NCI-H82 treated with DMSO at 0.1 percent for 48 hours (cell line): ENCODE measurements at regions not wholly inside any gene's neighbourhood (a gene's known extent, or its start where the extent isn't known, plus 50 kb on each side); places are given as distances from the start of the nearest gene placed in this dataset.

Source experiments
- DNase-seq: peaks from one replicate; lab custom pipeline; 2025; ENCODE audit not compliant: unreplicated experiment; lab: John Stamatoyannopoulos, UW

DNA sequence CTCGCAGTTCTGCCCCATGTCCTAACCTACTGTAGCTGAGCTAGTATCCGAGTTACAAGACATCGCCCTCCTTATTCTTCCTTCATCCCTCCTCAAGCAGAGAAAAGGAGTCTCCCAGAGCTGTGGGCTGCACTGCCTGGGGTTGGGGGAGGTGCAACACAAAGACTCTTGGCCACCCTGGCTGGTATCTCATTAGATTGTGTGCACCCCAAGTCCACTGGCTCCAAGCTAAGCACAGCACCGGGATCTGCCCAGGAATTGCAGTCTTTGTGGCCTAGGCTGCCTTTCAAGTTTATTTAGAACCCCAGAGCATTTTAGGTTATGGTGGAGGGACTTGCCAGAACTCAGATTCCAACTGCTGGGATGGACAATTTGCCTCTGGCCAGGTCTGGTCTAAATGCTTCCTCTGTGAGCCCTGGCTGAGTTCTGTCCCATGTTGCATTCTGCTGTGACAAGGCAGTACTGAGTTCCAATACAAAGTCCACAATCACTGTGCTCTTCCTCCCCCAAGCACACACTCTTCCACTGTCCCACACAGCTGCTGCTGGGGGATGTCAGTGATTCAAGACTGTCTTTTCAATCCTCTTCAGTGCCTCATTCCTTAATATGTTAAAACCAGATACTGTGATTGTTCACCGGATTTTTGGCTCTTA is 169.6 kb upstream of the CLEC14A start:
- no peak for DNase-seq

DNA sequence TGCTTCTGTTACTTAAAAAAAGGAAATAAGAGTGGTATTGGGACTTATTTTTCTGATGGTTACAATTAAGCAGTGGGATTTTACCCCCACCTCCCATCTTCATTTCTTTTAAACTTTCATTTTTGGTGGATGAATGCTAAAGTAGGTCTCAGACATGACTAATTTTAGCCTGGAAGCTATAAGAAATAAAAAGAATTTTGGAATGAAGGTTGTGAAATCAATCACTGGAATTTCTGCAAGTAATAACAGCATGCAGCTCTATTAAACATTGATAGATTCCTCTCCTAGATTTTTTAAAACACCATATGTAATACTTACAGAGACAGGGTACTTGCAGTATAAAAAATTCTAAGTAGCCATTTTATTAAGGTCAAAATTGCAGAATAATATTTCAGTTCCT is 164.2 kb upstream of the CLEC14A start:
- DNase-seq: no peak

DNA sequence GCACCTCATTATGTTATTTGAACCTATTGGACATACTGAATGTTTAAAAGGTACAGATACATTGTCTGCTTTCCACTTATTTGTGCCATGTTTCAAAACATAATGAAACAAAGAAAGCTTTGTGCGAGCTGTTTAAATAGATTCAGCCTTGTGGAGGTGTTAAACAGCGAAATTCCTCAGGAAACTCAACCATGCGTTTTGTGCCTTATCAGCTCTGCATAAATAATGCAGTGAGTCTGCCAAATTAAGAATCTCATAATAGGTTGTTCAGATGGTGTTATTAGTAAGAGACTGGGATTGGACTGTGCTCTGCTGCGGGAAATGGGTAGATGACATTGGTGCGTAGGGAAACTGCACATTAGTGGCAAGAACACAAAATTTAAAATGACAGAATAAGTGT is 163.7 kb upstream of the CLEC14A start:
- DNase-seq: no peak

DNA sequence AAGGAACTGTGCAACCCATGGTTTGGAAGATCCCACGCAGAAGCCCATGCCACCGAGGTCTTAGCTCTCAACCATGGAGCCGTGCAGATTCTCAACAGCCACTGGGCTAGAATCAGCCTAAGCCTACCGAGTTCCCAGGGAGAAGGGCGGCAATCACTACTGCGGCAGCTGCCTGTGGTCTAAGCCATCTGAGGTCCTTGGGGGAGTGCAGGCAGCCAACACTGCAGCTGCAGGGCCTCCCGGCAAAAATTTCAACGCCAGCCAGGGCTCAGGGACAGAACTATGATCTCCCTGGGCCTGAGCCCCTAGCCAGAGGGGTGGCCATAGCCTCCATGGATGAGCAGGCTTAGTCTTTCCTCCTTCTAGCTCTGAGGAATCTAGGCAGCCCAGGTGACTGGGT is 156.8 kb upstream of the CLEC14A start:
- no peak for DNase-seq

DNA sequence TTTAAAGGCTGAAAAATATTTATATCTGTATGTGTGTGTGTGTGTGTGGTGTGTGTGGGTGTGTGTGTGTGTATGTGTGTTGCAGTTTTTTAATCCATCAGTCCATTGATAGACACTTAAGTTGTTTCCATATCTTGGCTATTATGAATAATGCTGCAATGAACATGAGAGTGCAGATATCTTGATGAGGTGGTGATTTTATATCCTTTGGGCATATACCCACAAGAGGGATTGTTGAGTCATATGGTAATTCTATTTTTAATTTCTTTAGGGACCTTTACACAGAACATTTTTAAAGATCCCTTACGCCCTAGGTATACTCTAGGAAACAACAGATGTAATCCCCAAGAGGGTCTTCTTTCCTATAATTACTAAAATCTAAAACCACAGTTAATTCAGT is 154.5 kb upstream of the CLEC14A start:
- DNase-seq: no peak

DNA sequence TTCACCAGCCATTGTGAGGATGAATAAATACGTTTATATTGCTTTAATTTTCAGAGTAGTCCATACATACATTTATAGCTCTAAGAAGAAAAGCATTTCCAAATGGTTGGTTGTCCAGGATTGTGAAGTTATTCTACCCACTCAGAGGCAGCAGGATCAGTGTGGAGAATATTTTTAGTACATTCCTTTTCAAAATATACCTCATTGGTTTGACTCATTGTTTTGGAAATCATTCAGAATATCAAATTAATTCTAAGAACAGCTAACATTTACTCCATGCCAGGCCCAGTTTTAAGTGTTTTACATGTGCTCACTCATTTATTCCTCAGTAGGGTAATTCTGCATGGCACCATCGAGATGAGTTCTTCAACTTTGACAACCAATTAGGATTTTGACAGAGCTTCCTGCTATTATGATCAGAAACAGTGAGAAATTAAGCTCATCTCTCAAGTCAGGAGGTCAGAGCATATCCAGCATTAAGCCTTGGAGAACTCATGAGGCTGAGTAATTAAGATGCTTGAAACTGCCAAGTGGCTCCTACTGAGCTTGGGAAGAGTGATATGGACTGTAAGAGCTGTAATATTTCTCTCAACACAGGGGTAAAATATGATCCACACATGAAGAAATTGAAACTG is 153.3 kb upstream of the CLEC14A start:
- DNase-seq: no peak

DNA sequence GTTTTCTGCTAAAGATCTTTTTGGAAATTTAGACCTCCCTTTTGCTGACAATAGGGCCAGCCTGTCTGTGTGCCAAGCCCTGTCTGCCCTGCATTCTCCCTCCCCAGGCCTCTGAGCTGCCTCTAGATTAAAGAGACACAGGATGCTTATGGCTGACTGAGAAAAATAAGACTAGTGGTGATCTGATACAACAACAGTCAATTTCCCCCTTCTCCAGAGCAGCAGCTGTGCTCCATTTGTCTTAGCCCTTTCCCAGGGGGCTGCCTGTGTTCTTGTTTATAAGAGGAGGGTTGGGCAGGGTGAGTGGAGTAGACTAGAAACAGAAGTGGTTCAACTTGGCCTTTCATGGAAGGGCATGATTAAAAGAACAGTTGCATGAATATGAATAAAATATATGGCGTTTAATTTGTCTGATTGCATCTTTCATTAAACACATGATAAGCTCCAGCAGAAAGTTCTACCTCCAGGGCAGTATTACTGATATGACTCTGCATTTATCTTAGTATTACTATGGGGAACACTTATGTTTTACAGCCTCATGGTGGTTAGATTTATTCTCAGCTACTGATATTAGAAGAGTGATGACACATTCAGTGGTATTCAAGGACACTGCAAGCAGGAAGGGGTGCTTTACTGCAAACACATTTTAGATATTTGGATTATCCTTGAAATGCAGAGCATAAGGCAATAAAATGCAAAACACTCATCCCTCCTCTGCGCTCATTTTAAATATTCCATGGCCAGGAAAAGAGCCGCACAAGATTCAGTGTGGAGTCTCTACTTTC is 150.2 kb upstream of the CLEC14A start:
- DNase-seq: peak; percentile 74

DNA sequence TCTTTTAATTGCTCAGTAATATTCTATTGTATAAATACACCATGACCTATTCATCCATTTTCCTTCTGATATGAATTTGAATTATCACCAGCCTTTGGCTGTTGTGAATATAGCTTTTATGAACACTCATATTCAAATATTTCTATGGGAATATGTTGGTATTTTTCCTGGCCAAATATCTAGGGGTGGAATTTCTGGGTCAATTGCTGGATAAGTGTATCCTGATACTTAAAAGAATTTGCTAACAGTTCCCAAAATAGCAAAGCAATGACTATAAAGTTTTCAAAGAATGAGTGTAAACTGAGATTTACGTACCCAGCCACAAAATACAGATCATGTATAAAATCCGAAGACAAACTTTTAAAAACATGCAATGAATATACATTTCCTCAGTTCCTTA is 148.7 kb upstream of the CLEC14A start:
- no peak for DNase-seq

DNA sequence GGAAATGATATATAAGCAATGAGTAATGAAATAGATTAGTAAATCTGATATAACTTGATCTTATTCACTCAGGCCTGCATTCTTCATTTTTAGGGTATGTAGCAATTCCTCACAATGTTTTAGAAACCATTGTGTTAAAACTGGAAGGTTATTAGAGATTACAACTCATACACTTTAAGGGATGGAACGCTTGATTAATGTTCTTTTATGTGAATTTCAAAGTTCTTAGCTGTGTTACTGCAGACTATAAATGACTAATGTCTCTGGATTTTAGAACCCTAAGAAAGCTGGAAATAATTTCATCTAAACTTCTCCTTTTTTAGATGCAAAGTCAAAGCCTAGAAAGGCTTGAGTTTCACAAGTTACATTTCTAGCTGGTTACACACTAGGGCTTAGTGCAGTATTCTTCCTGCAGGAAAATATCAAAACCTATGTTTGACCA is 148.2 kb upstream of the CLEC14A start:
- DNase-seq: no peak

DNA sequence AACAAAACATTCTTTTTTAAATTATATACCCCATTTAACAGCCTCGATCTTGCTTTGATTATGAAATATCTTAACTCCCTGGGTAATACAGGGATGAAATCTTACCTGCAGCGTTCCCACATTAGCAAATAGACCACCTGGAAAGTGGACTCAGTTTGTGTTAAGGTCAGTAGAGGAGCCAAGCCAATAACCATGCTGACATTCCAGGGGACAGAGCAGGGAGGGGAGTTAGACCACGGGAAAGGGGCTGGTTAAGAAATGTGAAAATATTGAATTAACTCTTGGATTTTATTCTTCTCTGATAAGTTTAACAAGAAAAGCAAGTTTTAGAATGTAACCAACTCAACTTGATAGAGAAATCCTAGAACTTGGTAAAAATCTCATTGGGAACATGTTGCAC is 144.9 kb upstream of the CLEC14A start:
- DNase-seq: no peak

DNA sequence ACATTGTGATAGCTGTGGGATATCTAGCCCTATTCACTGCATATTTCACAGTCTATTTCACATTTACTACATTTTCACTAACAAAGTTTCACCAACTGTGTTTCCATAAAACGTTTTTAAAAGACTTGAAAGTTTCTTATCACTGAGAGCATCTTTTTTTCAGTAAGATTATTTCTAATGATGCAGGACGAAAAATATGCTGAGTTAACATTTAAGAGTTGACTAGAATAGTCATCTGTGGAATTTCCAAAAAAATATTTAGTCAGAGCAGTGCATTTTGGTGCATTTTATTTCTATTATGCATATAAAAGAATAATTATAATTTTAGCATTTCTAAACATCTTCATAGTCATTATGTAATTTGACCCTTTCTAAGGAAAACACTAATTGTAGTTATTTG is 143.8 kb upstream of the CLEC14A start:
- no peak for DNase-seq

DNA sequence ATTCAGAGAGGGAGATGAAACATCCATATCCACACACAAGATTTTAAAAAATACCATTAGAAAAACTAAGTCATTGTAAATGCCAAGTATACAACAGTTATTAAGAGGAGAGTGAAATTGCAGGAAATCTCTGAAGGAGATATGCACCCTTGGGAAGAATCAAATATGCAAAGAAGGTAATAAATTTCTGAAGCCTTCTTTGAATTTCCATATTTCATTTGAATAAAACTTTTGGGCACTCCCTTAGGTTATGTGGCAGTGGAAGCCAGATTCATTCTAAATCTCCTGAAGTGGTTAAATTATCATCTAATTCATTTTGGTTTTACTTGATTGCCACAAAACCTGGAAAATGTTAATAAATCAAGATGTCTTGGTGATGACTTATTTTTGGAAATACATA is 138.9 kb upstream of the CLEC14A start:
- no peak for DNase-seq

DNA sequence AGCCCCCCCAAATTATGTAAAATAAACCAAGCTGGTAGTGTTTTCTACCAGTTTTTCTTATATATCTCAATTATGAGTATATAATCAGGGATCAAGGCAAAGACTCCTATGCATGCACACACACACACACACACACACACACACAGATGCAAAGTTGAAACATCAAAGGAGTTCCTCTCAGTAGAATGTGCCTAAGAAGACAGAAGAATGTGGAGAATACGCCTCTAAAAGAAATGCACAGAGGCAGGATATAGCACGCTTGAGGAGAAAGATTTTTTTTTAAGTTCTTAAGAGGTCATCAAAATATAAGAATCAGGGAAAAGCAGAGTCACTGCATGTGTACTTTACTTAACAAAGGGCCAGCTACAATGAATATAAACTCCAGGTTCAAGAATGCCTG is 138.2 kb upstream of the CLEC14A start:
- DNase-seq: no peak

DNA sequence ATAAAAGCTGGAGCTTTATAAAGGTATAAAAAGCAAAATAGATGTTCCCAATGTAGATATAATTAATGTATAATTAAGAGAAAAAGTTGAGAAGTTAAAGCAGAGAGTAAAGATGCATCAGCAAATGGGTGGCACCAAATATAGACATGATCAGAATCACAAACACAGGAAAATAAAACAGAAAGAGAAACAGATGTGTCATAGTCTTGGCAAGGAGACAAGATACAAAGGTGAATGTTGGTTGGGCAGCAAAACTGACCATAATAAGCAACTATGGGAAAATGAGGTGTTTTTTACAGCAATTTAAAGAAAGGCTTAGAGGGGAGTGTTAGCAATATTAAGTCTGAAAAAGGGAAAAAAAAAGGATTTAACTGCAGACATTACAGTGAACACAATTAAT is 135.4 kb upstream of the CLEC14A start:
- DNase-seq: no peak

DNA sequence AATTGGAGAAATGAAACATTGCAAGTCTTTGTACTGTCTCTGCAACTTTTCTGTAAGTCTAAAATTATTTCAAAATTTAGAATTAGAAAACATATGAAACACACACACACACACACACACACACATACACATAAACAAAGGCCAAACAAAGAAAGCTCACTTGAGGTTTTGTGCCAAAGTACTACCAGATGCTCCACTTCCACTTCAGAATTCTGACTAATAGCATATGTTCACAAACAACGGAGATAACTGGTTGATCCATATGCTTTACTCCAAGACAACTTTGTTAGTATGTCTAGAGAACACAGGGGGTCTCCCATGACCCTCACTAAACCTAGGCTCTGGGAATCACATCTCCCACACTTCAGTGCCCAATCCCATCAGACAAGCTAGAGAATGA is 133.8 kb upstream of the CLEC14A start:
- no peak for DNase-seq

DNA sequence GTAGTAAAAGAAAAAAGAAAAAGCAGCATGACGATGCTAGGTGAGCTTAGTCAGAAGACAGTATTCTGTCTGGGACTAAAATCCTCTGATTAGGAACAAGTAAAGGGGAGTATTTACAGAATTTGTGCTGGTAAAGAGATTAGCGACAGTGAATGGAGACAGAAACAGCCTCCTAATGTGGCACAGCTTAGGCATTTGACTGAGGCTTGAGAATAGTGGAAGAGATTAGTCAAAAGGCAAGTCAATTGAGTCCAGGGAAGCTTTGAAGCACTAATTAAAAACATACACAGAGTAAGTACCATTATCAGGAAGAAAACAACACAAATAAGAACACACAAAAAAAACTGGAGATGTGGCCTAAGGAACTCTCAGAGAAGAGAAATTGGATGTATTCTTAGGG is 131.9 kb upstream of the CLEC14A start:
- DNase-seq: peak; percentile 61

DNA sequence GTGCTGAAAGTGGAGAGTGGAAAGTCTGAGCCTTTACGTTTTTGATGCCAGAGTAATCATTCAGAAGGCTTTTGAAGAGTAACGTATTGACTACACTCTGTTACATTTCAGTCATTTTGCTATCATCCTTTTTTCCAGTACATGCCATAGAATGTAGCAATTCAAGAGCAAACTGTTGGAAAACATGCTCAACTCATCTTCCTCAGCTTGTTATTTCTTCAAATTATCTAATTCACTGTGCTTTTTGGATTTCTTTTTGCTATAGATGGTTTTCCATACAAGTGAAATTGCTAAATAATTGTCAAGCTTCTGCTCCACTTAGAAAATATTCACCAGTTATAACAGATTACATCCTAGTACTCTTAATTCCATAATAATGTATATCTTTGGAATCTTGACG is 129.9 kb upstream of the CLEC14A start:
- no peak for DNase-seq

DNA sequence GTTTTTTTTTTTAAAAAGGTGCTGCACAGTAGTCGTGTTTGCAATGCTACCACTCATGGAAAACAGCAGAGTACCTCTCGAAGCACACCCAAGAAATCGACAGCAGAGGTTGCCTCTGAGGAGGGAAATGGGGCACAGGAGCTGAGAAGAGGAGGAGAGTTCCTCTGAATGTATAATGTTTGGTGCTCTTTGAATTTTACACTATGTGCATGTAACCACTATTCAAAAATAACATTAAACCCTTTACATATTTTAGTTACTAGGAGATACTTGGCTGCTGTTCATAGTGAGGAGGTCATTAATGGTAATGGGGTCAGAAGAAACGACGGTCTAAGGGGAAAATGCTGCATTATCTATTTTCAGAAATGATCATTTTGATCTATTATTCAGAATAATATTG is 129.4 kb upstream of the CLEC14A start:
- no peak for DNase-seq

DNA sequence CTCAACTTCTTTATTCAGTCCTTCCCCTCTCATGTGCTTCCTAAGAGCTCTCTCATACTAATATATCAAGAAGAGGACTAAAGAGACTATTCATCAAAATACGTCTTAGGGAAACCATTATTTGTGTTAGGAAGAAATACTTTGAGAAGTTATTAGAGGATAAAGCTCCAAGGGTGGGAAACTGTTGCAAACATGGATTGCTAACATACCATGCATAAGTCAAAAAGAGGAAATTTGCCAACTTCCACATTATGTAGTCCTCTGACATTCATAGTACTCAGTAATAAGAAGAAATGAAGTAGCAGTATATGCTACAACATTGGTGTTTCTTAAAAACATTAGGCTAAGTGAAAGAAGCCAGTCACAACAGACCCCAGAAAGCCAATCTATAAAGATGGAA is 128.8 kb upstream of the CLEC14A start:
- no peak for DNase-seq

DNA sequence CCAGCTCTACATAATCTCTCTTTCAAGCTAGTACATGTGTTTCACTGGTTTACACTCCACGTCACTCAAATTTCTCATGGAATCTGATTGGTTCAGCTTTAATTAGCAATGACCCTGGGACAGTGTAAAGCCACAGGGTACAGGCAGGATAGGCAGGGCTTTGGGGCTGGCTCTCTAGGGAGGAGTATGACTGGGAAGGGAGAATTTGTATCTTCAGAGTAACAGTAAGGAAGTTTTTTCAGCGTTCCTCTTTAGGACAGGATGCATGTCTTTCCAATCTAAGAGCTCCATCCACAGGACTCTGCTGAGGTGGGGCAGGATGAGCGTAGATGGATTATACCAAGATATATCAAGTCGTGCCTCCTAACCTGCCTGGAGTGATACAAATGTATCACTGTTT is 112.0 kb upstream of the CLEC14A start:
- no peak for DNase-seq

DNA sequence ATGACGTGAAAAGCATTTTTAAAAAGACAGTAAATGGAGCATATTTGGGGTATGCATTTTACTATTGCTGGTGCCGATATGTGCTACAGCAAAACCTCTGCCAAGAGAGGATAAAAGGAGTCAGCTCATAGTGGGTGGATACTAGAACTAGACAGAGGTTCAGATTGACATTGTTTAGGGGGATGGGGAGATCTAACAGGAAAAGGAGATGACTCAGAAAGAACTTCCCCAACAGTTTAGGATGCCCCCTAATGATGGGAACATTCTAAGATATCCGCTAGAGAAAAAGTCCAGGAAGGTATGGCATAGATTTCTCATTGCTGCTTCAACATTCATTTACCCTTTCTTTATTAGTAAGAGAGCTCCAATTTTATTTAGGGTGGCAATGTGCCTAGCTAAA is 110.5 kb upstream of the CLEC14A start:
- no peak for DNase-seq

DNA sequence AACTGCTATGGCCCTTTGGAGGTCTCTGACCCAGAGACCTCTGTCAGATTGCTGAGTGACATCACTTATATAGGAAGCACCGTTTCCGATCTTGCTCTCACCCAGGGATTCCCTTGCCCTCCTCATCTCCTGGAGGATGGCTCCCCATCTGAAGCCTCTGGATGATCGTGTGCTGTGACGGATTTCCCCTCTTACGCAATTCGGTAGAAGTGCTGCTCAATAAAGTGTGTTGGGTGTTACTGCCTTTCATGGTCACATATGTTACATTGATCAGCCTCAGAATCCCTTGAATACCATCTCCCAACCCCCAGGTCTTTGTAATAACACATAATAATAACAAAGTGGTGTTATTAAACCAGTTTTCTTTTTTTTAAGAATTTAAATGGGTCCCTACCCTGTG is 107.3 kb upstream of the CLEC14A start:
- no peak for DNase-seq
